Kidney (tissue), 10 donors: ENCODE measurements at regions not wholly inside any gene's neighbourhood (a gene's known extent, or its start where the extent isn't known, plus 50 kb on each side); places are given as distances from the start of the nearest gene placed in this dataset.
"Not testable (repeated sequence)": the region's sequence is repeated elsewhere in the genome, so short reads cannot be mapped to it uniquely, and the experiment has no call there.

ENCODE experiments used
- DNase-seq, 5 donors: peaks; one replicate each; pipeline ENCODE4 v3.0.0-alpha.2; 2013 to 2020
- FAIRE-seq: peaks from 2 replicates; lab custom pipeline; 2012; peaks lifted over from hg19 to GRCh38; lab: Jason Lieb, UNC
- H3K27ac ChIP-seq, 2 donors: one replicate each; pipeline ENCODE4 v1.7.0; 2013; ENCODE audit warnings: low read depth in 2 of 2, low read length in 2 of 2, inconsistent platforms in 1 of 2
- H3K27me3 ChIP-seq: one replicate; pipeline ENCODE4 v1.7.1; 2013; ENCODE audit warnings: low read length, inconsistent platforms; ENCODE audit not compliant: control insufficient read depth, insufficient read depth
- H3K36me3 ChIP-seq, 3 donors: one replicate each; pipeline versions ENCODE4 v1.7.0 to v1.7.1; 2013; ENCODE audit warnings: low read length in 3 of 3, control low read depth in 1 of 3, inconsistent platforms in 1 of 3; ENCODE audit not compliant: insufficient read depth in 3 of 3, control insufficient read depth in 2 of 3
- H3K4me1 ChIP-seq, 3 donors: one replicate each; pipeline versions ENCODE4 v1.7.0 to v1.7.1; 2013; ENCODE audit warnings: low read length in 3 of 3, inconsistent platforms in 1 of 3, low read depth in 1 of 3; ENCODE audit not compliant: control insufficient read depth in 2 of 3, insufficient read depth in 2 of 3
- H3K4me3 ChIP-seq, 3 donors: one replicate each; pipeline versions ENCODE4 v1.7.0 to v1.8.1; 2013; ENCODE audit warnings: low read length in 3 of 3, control low read depth in 1 of 3, inconsistent platforms in 1 of 3
- H3K9ac ChIP-seq, 3 donors: one replicate each; pipeline versions ENCODE4 v1.7.0 to v1.7.1; 2013; ENCODE audit warnings: low read length in 3 of 3, control low read depth in 1 of 3, inconsistent platforms in 1 of 3
- H3K9me3 ChIP-seq, 3 donors: one replicate each; pipeline versions ENCODE4 v1.7.0 to v1.7.1; 2013; ENCODE audit warnings: low read length in 3 of 3, control low read depth in 1 of 3, inconsistent platforms in 1 of 3; ENCODE audit not compliant: control insufficient read depth in 2 of 3, insufficient read depth in 1 of 3
- intact Hi-C: fragments of 100-400 bp; cut with DNase I; formaldehyde crosslinking; loops from one replicate; pipeline ENCODE4 v1.11.1; 2022
- donor health status: control.
- donor health status: control.
- donor health status: DM: yes; HTN: yes; CAD: no.
- donor health status: Normal renal cell carcinoma (clear cell type).

GRCh38 chr2:87518547-87518946, 229.3 kb upstream of the PLGLB2 start:
- H3K9me3 ChIP-seq, H3K4me1 ChIP-seq, H3K27ac ChIP-seq, intact Hi-C loops, H3K27me3 ChIP-seq, FAIRE-seq, H3K4me3 ChIP-seq, H3K9ac ChIP-seq, DNase-seq, H3K36me3 ChIP-seq: not testable (repeated sequence)

- H3K9me3 ChIP-seq, H3K27ac ChIP-seq, H3K36me3 ChIP-seq, H3K4me1 ChIP-seq, H3K9ac ChIP-seq, H3K27me3 ChIP-seq, H3K4me3 ChIP-seq, DNase-seq, intact Hi-C loops, FAIRE-seq: not testable (repeated sequence)
Measured at GRCh38 chr2:87519158-87520011, 228.5 kb upstream of the PLGLB2 start.

GRCh38 chr2:87521057-87521456, 226.8 kb upstream of the PLGLB2 start:
- H3K9ac ChIP-seq, H3K4me1 ChIP-seq, H3K27me3 ChIP-seq, H3K27ac ChIP-seq, intact Hi-C loops, FAIRE-seq, H3K4me3 ChIP-seq, H3K9me3 ChIP-seq, H3K36me3 ChIP-seq: not testable (repeated sequence)
- DNase-seq, result peak in 1 of 5 donors; percentile 62

GRCh38 chr2:87521489-87521888, 226.4 kb upstream of the PLGLB2 start:
- intact Hi-C loops, H3K27ac ChIP-seq, H3K4me3 ChIP-seq, FAIRE-seq, H3K4me1 ChIP-seq, H3K36me3 ChIP-seq, DNase-seq, H3K9me3 ChIP-seq, H3K9ac ChIP-seq, H3K27me3 ChIP-seq: not testable (repeated sequence)

GRCh38 chr2:87524619-87525188, 223.2 kb upstream of the PLGLB2 start:
- H3K27ac ChIP-seq, FAIRE-seq, intact Hi-C loops, H3K36me3 ChIP-seq, H3K9me3 ChIP-seq, H3K27me3 ChIP-seq, DNase-seq, H3K4me3 ChIP-seq, H3K9ac ChIP-seq, H3K4me1 ChIP-seq: not testable (repeated sequence)

- H3K36me3 ChIP-seq, H3K9ac ChIP-seq, H3K27ac ChIP-seq, intact Hi-C loops, FAIRE-seq, H3K4me3 ChIP-seq, H3K9me3 ChIP-seq, H3K4me1 ChIP-seq, H3K27me3 ChIP-seq, DNase-seq: not testable (repeated sequence)
Measured at GRCh38 chr2:87525497-87525991, 222.3 kb upstream of the PLGLB2 start.

- DNase-seq, H3K27me3 ChIP-seq, H3K4me3 ChIP-seq, intact Hi-C loops, FAIRE-seq, H3K9ac ChIP-seq, H3K9me3 ChIP-seq, H3K36me3 ChIP-seq, H3K27ac ChIP-seq, H3K4me1 ChIP-seq: not testable (repeated sequence)
Measured at GRCh38 chr2:87526258-87526657, 221.6 kb upstream of the PLGLB2 start.

- H3K9ac ChIP-seq, intact Hi-C loops, H3K4me3 ChIP-seq, H3K9me3 ChIP-seq, DNase-seq, H3K27ac ChIP-seq, H3K4me1 ChIP-seq, H3K36me3 ChIP-seq, FAIRE-seq, H3K27me3 ChIP-seq: not testable (repeated sequence)
Measured at GRCh38 chr2:87531968-87532715, 215.7 kb upstream of the PLGLB2 start.
